ENCODE measurements at regions not wholly inside any gene's neighbourhood (a gene's known extent, or its start where the extent isn't known, plus 50 kb on each side); places are given as distances from the start of the nearest gene placed in this dataset.
"Not testable (repeated sequence)": the region's sequence is repeated elsewhere in the genome, so short reads cannot be mapped to it uniquely, and the experiment has no call there.

GRCh38 chr7:118945911-118946682 lies 721.6 kb downstream of the ANKRD7 start:
- DNase-seq = no peak

GRCh38 chr7:118948508-118948907 lies 724.0 kb downstream of the ANKRD7 start:
- no peak for DNase-seq

GRCh38 chr7:118949031-118949430 lies 724.5 kb downstream of the ANKRD7 start:
- DNase-seq = no peak

- not testable (repeated sequence) for DNase-seq
Measured at GRCh38 chr7:118956285-118956684, 731.8 kb downstream of the ANKRD7 start.

- no peak for DNase-seq
Measured at GRCh38 chr7:118969370-118969769, 744.9 kb downstream of the ANKRD7 start.

- no peak for DNase-seq
Measured at GRCh38 chr7:118971706-118972105, 747.2 kb downstream of the ANKRD7 start.

- DNase-seq = no peak
Measured at GRCh38 chr7:118974836-118975235, 750.3 kb downstream of the ANKRD7 start.

GRCh38 chr7:118995350-118995749 lies 770.8 kb downstream of the ANKRD7 start:
- no peak for DNase-seq

- no peak for DNase-seq
Measured at GRCh38 chr7:119007236-119007635, 782.7 kb downstream of the ANKRD7 start.

- no peak for DNase-seq
Measured at GRCh38 chr7:119010635-119011034, 786.1 kb downstream of the ANKRD7 start.

GRCh38 chr7:119026391-119026790 lies 801.9 kb downstream of the ANKRD7 start:
- DNase-seq = no peak

GRCh38 chr7:119028736-119029135 lies 804.2 kb downstream of the ANKRD7 start:
- DNase-seq = no peak

- not testable (repeated sequence) for DNase-seq
Measured at GRCh38 chr7:119032136-119032535, 807.6 kb downstream of the ANKRD7 start.

- no peak for DNase-seq
Measured at GRCh38 chr7:119033641-119034040, 809.1 kb downstream of the ANKRD7 start.

GRCh38 chr7:119037941-119038340 lies 813.4 kb downstream of the ANKRD7 start:
- no peak for DNase-seq

GRCh38 chr7:119046068-119046467 lies 821.6 kb downstream of the ANKRD7 start:
- no peak for DNase-seq

GRCh38 chr7:119065966-119066365 lies 841.5 kb downstream of the ANKRD7 start:
- DNase-seq = no peak

- DNase-seq = no peak
Measured at GRCh38 chr7:119086026-119086425, 861.5 kb downstream of the ANKRD7 start.

- no peak for DNase-seq
Measured at GRCh38 chr7:119090851-119091250, 866.3 kb downstream of the ANKRD7 start.

GRCh38 chr7:119096683-119097082 lies 872.2 kb downstream of the ANKRD7 start:
- no peak for DNase-seq

- not testable (repeated sequence) for DNase-seq
Measured at GRCh38 chr7:119100611-119101258, 876.2 kb downstream of the ANKRD7 start.

GRCh38 chr7:119102291-119102690 lies 877.8 kb downstream of the ANKRD7 start:
- DNase-seq = no peak

GRCh38 chr7:119105381-119105780 lies 880.9 kb downstream of the ANKRD7 start:
- no peak for DNase-seq

GRCh38 chr7:119123326-119123725 lies 898.8 kb downstream of the ANKRD7 start:
- DNase-seq = no peak
